Activated T-cell treated with anti-CD3 and anti-CD28 coated beads, Interleukin-2, amount 50 U/mL, for 24 hours (primary cell): ENCODE measurements at regions not wholly inside any gene's neighbourhood (a gene's known extent, or its start where the extent isn't known, plus 50 kb on each side); places are given as distances from the start of the nearest gene placed in this dataset.

Experiments
- DNase-seq: peaks from one replicate; pipeline ENCODE4 v3.0.0-alpha.2; 2020
- H3K27ac Mint-ChIP-seq: 2 replicates; pipeline ENCODE4 v1.8.0; 2020; ENCODE audit warnings: mild to moderate bottlenecking, mixed read lengths
- H3K27me3 Mint-ChIP-seq: 2 replicates; pipeline ENCODE4 v1.8.0; 2020; ENCODE audit warnings: mixed read lengths
- H3K36me3 Mint-ChIP-seq: 2 replicates; pipeline ENCODE4 v1.8.0; 2020; ENCODE audit warnings: low read depth, mixed read lengths
- H3K4me1 Mint-ChIP-seq: 2 replicates; pipeline ENCODE4 v1.8.0; 2020; ENCODE audit warnings: low read depth, mixed read lengths
- H3K4me3 Mint-ChIP-seq: 2 replicates; pipeline ENCODE4 v1.8.0; 2020; ENCODE audit warnings: mild to moderate bottlenecking, moderate library complexity, mixed read lengths
- H3K9me3 Mint-ChIP-seq: 2 replicates; pipeline ENCODE4 v1.8.0; 2020; ENCODE audit warnings: mixed read lengths

DNA sequence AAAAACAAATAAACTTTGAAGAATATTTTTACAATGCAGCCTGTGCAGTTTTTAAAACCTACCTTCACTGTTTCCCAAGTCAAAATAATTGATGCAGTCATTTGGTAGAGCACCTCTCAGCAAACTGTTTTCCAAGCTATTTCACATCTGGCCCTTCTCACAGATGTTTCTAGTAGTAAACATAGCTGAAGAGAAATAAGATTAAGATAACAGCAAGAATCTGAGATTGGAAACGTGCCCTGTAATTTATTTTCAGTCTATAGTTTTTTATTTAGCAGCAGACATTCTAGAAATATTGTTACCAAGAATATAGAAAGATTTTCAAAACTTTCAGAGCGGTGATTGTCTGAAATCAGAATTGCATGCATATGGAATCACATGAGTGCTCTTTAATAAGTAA, 440.2 kb downstream of the TRIB2 start:
- Mint-ChIP-seq H3K9me3 (no peaks in the 10 kb centered on the region), H3K27me3 (peaks cover 6% of the 10 kb centered on the region), H3K4me1 (no peaks in the 10 kb centered on the region), H3K36me3 (no peaks in the 10 kb centered on the region), H3K4me3 (no peak overlapping the region), H3K27ac (no peak overlapping the region)
- no peak for DNase-seq

DNA sequence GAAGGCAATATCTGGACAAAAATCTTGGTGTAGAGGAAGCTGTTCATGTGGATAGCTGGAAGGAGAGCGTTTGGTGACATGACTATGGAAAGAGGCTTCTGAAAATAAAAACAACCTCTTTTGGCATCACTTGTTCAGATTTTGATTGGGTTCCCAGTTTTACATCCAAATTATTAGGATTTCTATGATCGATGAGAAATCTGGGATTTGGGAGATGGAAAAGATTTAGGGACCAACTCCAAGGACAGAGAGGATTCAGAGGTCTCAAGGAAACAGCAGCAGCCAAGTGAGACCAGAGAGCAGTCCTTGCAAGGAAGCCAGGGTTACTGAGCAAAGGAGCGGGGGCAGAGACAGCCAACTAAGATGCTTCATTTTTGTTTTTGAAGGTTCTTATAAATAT, 441.7 kb downstream of the TRIB2 start:
- Mint-ChIP-seq H3K27ac (no peak overlapping the region), H3K4me3 (no peak overlapping the region), H3K9me3 (no peaks in the 10 kb centered on the region), H3K4me1 (no peaks in the 10 kb centered on the region), H3K27me3 (peaks cover 6% of the 10 kb centered on the region), H3K36me3 (no peaks in the 10 kb centered on the region)
- no peak for DNase-seq

DNA sequence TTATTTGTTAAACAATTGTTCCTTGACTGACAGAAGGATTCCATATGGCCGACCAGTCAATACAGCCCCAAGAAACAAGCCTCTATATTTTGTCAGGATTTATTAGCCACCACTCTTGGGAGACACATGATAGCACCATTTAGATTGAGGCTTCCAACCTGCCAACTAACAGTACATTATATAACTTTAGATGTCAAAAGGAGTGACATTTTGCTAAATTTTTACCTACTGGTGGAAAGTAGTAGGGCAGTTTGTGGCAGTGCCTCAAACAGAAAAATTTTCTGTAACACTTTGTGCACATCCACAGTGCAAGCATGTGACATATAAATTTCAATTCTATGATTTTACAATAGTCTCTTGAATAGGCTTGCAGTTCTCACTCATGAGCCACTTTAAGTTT, 464.0 kb downstream of the TRIB2 start:
- H3K9me3 Mint-ChIP-seq, result peaks cover 6% of the 10 kb centered on the region
- peaks cover 9% of the 10 kb centered on the region for H3K27me3 Mint-ChIP-seq
- no peak overlapping the region for H3K4me3 Mint-ChIP-seq
- H3K4me1 Mint-ChIP-seq, result no peaks in the 10 kb centered on the region
- DNase-seq, result no peak
- no peak overlapping the region for H3K27ac Mint-ChIP-seq
- H3K36me3 Mint-ChIP-seq, result no peaks in the 10 kb centered on the region

DNA sequence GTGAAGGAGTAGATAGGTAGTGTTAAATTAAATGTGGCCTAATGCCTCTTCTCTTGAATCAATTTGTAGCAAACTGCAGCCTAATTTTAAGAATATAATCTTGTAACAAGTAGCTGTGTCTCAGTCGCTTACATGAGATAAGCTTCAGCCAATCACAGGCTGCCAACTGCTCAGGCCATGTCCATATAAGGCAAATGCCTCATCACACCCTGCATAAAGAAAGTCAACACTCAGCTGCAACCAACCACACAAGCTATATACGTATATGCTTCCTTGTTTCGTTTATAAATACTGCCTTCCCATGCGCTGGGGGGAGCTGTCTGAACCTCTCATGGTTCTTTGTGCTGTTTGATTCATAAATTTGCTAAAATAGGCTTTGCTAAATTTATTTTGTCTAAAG, 476.3 kb downstream of the TRIB2 start:
- no peaks in the 10 kb centered on the region for H3K4me1 Mint-ChIP-seq
- H3K27ac Mint-ChIP-seq, result no peak overlapping the region
- no peaks in the 10 kb centered on the region for H3K9me3 Mint-ChIP-seq
- H3K4me3 Mint-ChIP-seq, result no peak overlapping the region
- peaks cover 2% of the 10 kb centered on the region for H3K27me3 Mint-ChIP-seq
- no peaks in the 10 kb centered on the region for H3K36me3 Mint-ChIP-seq
- no peak for DNase-seq

DNA sequence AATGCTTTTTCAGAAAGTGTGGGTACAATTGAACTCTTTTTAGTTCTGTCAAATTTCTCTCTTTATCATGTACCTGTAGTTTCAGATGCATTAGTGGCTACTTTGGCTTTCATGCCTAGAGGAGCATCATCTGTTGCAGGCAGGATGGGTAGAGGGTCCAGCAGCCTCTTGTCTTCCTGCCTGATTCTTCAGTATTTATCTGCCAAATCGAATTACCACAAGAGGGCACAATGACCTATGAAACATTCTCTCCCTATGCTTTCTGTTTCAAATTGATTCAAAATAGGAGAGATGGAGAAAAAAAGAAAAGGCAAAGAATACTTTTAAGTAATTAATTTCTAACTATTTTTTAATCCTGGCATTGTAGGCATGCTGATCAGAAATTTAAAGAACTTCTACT, 477.2 kb downstream of the TRIB2 start:
- Mint-ChIP-seq H3K9me3 (no peaks in the 10 kb centered on the region), H3K27ac (no peak overlapping the region), H3K27me3 (peaks cover 4% of the 10 kb centered on the region), H3K36me3 (no peaks in the 10 kb centered on the region), H3K4me3 (no peak overlapping the region), H3K4me1 (no peaks in the 10 kb centered on the region)
- no peak for DNase-seq

DNA sequence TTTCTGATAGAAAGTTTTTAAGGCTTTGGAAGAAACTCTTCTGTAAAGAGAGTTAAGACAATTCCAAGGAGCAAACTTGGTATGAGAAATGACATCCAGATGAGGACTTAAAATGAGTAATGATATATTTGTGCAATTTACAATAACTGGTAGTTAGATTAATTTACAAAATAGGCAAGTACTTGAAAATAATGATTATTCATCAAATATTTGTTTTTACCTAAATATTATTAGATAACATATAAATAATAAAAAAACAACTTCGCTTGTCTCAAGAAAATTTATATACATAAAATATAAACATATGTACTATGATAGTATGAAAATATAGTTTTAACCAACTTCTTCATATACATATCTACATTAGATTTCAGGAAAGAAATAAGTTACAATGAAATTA, 478.5 kb downstream of the TRIB2 start:
- H3K4me3 Mint-ChIP-seq, result no peak overlapping the region
- no peaks in the 10 kb centered on the region for H3K4me1 Mint-ChIP-seq
- DNase-seq, result no peak
- no peaks in the 10 kb centered on the region for H3K36me3 Mint-ChIP-seq
- H3K9me3 Mint-ChIP-seq, result no peaks in the 10 kb centered on the region
- H3K27ac Mint-ChIP-seq, result no peak overlapping the region
- H3K27me3 Mint-ChIP-seq, result peaks cover 4% of the 10 kb centered on the region

DNA sequence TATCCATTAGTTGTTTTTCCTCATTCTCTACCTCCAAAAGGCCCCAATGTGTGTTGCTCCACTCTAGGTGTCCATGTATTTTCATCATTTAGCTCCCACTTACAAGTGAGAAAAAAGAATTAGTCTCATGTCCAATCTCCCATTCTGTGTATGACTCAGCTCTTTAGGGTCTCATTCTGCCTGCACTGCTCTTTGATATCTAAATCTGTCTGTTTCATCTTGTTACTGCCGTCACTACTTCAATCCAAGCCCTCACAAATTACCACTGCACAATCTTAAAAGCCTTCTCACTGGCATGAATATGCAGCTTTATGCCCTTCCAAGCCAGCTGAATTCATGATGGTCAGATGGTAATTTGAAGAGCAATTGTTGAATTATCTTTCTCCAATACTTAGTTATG, 480.5 kb downstream of the TRIB2 start:
- Mint-ChIP-seq H3K4me1 (no peaks in the 10 kb centered on the region), H3K27ac (no peak overlapping the region), H3K9me3 (no peaks in the 10 kb centered on the region), H3K36me3 (no peaks in the 10 kb centered on the region), H3K4me3 (no peak overlapping the region), H3K27me3 (peaks cover 4% of the 10 kb centered on the region)
- no peak for DNase-seq

DNA sequence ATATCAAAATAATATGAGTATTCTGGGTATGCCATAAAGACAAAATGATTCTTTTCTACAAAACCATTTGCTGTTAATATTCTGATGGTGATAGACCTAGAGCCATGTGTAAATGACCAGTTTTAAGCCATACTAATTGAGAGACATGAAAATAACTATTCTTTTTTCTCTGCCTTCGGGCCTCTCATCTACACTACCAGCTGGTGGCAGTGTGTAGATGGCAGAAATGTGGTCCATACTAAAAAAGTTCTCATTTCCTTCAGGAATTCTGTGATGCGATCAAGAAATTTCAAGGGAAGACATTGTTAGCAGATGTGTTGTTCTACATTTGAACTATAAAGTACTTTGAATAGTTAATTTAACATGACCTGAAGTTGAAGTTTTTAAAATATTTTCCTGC, 485.2 kb downstream of the TRIB2 start:
- DNase-seq, result no peak
- no peaks in the 10 kb centered on the region for H3K4me1 Mint-ChIP-seq
- H3K27me3 Mint-ChIP-seq, result peaks cover 7% of the 10 kb centered on the region
- H3K4me3 Mint-ChIP-seq, result no peak overlapping the region
- H3K27ac Mint-ChIP-seq, result no peak overlapping the region
- no peaks in the 10 kb centered on the region for H3K9me3 Mint-ChIP-seq
- no peaks in the 10 kb centered on the region for H3K36me3 Mint-ChIP-seq

DNA sequence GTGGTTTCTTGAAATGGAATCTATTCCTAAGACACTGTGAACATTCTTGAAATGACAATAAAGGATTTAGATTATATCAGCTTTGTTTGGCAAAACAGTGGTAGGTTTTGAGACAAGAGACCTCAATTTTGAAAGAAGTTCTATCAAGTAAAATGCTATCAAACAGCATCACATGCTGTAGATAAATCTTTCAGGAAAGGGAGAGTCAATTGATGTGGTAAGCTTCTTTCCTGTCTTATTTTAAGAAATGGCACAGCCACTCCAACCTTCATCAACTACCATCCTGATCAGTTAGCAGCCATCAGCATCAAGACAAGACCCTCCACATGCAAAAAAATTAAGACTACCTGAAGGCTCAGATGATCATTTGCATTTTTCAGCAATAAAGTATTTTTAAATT, 495.4 kb downstream of the TRIB2 start:
- no peak for DNase-seq
- H3K27ac Mint-ChIP-seq, result no peak overlapping the region
- H3K4me1 Mint-ChIP-seq, result no peaks in the 10 kb centered on the region

DNA sequence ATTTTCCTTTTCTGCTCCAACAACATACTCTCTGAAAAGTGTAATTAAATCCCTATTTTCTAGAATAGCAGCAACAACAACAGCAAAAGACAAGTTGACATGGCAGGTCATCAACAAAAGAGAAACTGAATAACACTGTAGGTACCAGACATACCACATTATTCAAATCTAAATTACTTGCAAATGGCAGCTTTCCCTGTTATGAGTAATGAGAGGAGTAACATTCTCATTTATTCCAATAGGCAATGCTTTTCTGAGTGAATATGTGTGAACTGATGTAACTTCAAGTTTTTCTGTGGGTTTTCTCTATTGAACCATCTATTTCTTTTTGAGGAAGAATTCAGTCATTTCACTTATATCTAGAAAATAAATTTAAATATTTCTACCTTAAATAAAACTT, 501.5 kb downstream of the TRIB2 start:
- Mint-ChIP-seq H3K27me3 (no peaks in the 10 kb centered on the region), H3K4me3 (no peak overlapping the region), H3K27ac (no peak overlapping the region), H3K4me1 (no peaks in the 10 kb centered on the region), H3K36me3 (no peaks in the 10 kb centered on the region), H3K9me3 (peaks cover 6% of the 10 kb centered on the region)
- no peak for DNase-seq

More for the DNA sequence above, 495.4 kb downstream of the TRIB2 start:
- Mint-ChIP-seq H3K9me3 (peaks cover 6% of the 10 kb centered on the region), H3K4me3 (no peak overlapping the region), H3K27me3 (peaks cover 3% of the 10 kb centered on the region), H3K36me3 (no peaks in the 10 kb centered on the region)

DNA sequence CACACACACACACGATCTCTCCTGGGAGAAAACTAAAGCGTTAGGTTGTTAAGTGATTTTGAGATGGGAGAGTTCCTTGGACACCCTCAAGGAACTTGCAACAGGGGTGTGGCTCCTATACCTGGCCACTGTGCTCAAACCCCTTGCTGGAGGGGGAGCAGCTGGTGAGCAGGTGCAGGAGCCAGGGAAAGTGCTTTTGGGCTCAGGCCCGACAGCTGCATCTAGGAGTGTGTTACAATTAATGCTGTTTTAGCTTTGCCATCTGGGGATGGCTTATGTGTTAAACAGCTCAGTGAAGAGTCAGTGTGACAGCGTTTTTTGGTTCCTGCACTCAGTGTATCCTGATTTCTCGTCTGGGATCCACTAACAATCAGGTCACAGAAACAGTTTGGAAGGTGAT, 510.8 kb downstream of the TRIB2 start:
- H3K27me3 Mint-ChIP-seq, result peaks cover 4% of the 10 kb centered on the region
- H3K4me1 Mint-ChIP-seq, result no peaks in the 10 kb centered on the region
- no peaks in the 10 kb centered on the region for H3K9me3 Mint-ChIP-seq
- H3K36me3 Mint-ChIP-seq, result no peaks in the 10 kb centered on the region
- no peak overlapping the region for H3K4me3 Mint-ChIP-seq
- no peak overlapping the region for H3K27ac Mint-ChIP-seq
- DNase-seq, result no peak

DNA sequence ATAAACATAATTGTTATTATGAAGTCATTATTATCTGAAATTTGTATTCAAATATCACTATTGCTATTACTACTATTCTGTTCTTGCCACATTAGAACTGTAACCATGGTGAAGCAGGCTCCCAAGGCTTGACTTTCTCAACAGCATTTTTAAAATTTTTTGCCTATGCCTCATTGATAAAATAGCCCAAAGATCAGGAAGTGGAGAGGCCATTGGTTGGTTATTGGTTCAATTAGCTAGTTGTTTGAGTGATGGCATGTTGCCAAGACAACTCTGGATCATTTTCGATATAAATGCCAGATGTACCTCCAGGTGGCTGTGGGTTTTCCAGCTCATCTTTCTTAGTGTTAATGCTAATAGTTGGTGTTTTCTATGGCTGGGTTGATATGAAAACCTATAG, 513.5 kb downstream of the TRIB2 start:
- Mint-ChIP-seq H3K36me3 (no peaks in the 10 kb centered on the region), H3K27ac (no peak overlapping the region), H3K4me1 (no peaks in the 10 kb centered on the region), H3K9me3 (no peaks in the 10 kb centered on the region), H3K27me3 (peaks cover 4% of the 10 kb centered on the region), H3K4me3 (no peak overlapping the region)
- DNase-seq, result no peak

DNA sequence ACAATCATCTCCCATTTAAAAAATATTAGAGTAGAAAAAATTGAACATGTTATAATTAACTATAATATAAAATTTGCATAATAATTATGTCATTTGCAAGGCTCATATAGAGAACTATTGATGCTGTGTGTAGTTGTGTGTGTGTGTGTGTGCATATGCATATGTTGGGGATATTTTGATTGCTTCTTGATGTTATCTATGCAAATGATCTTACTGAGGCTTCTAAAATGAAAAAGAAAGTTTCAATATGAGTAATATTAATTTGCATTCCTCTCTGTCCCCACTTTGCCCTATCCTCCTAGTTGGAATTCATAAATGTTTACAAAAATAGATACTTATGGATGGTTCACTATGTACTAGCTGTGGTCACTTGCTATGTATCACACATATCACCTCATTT, 523.3 kb downstream of the TRIB2 start:
- no peak overlapping the region for H3K4me3 Mint-ChIP-seq
- H3K27me3 Mint-ChIP-seq, result peaks cover 6% of the 10 kb centered on the region
- DNase-seq, result no peak
- no peaks in the 10 kb centered on the region for H3K36me3 Mint-ChIP-seq
- no peaks in the 10 kb centered on the region for H3K9me3 Mint-ChIP-seq
- no peak overlapping the region for H3K27ac Mint-ChIP-seq
- no peaks in the 10 kb centered on the region for H3K4me1 Mint-ChIP-seq

DNA sequence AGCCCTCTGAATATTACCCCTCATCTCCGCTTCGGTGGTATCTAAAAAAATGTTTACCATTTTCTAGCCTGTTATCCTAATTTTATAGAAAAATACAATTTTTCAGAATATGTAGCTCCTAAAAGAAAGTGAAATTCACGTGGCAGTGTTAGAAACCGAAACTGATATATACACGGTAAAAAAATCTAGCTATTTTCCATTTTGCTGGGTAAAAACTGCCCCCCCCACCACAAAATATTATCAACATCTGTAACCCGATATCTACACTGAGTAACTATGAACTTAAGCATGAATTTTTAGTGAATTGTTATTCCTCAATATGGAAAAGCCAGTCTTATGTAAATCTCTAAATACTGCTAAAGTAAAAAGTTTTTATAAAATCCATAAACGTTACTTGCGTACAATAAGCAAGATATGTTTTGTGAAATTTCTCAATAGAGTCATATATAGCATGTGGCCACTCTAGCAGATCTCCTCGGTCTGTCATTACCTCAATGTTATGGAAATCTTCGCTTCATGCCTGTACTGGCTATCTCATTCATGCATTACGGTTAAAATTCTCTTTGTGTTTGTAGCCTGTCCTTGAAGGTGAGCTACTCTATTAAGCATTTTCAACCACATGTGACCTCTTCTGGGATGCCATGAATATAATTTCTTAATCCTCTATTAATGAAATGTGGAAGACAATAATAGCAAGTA, 524.2 kb downstream of the TRIB2 start:
- H3K4me1 Mint-ChIP-seq, result no peaks in the 10 kb centered on the region
- no peak overlapping the region for H3K27ac Mint-ChIP-seq
- H3K27me3 Mint-ChIP-seq, result peaks cover 6% of the 10 kb centered on the region
- H3K4me3 Mint-ChIP-seq, result no peak overlapping the region
- H3K36me3 Mint-ChIP-seq, result no peaks in the 10 kb centered on the region
- no peaks in the 10 kb centered on the region for H3K9me3 Mint-ChIP-seq
- no peak for DNase-seq

DNA sequence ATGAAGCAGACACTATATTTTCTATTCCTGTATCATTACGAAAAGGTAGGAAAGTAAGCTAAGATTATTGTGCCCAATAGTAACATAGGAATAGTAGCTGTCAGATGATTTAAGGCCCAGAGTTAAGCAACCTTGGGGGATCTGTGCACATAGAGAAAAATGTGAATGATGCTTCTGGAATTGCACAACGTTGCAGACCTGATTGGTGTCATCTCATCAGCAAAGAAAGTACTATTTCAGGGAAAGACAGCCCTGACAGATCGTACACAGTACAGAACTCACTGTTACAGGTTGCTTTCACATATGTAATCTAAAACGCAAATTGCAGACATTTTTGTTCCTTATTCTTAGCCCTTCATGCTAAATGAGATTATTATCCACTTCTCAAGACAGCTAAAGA, 535.9 kb downstream of the TRIB2 start:
- no peak overlapping the region for H3K4me3 Mint-ChIP-seq
- no peak overlapping the region for H3K27ac Mint-ChIP-seq
- H3K4me1 Mint-ChIP-seq, result no peaks in the 10 kb centered on the region
- H3K36me3 Mint-ChIP-seq, result no peaks in the 10 kb centered on the region
- H3K9me3 Mint-ChIP-seq, result no peaks in the 10 kb centered on the region
- no peak for DNase-seq
- H3K27me3 Mint-ChIP-seq, result peaks cover 2% of the 10 kb centered on the region

DNA sequence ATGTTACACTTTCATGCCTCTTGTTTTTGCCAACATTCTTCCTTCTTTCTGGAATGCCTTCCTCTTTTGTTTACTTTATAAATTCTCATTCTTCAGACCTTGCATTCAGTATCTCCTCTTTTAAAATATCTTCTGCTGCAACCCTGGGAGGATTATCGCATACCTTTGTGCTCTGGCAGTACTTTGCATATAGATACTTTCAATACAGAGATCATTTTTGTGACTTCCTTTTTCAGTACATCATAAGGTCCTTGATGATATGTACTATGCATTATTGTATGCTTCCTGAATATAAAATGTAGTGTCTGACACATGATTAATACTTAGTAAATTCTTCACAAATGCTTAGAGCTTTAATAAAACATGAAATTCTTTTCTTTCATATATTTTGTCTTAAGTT, 538.7 kb downstream of the TRIB2 start:
- Mint-ChIP-seq H3K27ac (no peak overlapping the region), H3K4me1 (no peaks in the 10 kb centered on the region), H3K27me3 (peaks cover 2% of the 10 kb centered on the region), H3K36me3 (no peaks in the 10 kb centered on the region), H3K4me3 (no peak overlapping the region), H3K9me3 (no peaks in the 10 kb centered on the region)
- no peak for DNase-seq
